ENCODE measurements at regions not wholly inside any gene's neighbourhood (a gene's known extent, or its start where the extent isn't known, plus 50 kb on each side); places are given as distances from the start of the nearest gene placed in this dataset.

GRCh38 chr12:58291106-58291505, 349.7 kb downstream of the ATP23 start:
- Histone ChIP-seq H3K27ac (no peak overlapping the region), H3K4me3 (no peak overlapping the region), H3K9me3 (no peaks in the 10 kb centered on the region), H3K36me3 (no peaks in the 10 kb centered on the region), H3K27me3 (replicated peaks in 1 of 7) (no peaks in the 10 kb centered on the region), H3K4me1 (no peaks in the 10 kb centered on the region)
- 54 to 78% (median 67%) methylated on average over 1 of the region's 1 CpG for WGBS, 5 donors
- TF ChIP-seq POLR2AphosphoS5 (IDR thresholded peaks at IDR 0.05) (no peak), POLR2A (IDR thresholded peaks at IDR 0.05) (no peak)
- TF ChIP-seq, protein P1, sequence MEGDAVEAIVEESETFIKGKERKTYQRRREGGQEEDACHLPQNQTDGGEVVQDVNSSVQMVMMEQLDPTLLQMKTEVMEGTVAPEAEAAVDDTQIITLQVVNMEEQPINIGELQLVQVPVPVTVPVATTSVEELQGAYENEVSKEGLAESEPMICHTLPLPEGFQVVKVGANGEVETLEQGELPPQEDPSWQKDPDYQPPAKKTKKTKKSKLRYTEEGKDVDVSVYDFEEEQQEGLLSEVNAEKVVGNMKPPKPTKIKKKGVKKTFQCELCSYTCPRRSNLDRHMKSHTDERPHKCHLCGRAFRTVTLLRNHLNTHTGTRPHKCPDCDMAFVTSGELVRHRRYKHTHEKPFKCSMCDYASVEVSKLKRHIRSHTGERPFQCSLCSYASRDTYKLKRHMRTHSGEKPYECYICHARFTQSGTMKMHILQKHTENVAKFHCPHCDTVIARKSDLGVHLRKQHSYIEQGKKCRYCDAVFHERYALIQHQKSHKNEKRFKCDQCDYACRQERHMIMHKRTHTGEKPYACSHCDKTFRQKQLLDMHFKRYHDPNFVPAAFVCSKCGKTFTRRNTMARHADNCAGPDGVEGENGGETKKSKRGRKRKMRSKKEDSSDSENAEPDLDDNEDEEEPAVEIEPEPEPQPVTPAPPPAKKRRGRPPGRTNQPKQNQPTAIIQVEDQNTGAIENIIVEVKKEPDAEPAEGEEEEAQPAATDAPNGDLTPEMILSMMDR (IDR thresholded peaks at IDR 0.05 in 8 of 11, conservative IDR thresholded peaks at IDR 0.05 in 3 of 11), result no peak
- DNase-seq, result no peak
- intact Hi-C loops (cut with DNase I; ENCODE audit: low total_unique reads), result no loop called here

GRCh38 chr12:58293308-58293982, 352.1 kb downstream of the ATP23 start:
- Histone ChIP-seq H3K27ac (no peak overlapping the region), H3K36me3 (no peaks in the 10 kb centered on the region), H3K4me3 (no peak overlapping the region), H3K4me1 (no peaks in the 10 kb centered on the region), H3K27me3 (replicated peaks in 1 of 7) (no peaks in the 10 kb centered on the region), H3K9me3 (no peaks in the 10 kb centered on the region)
- WGBS, 5 donors, result 86 to 95% (median 90%) methylated on average over 2 of the region's 2 CpGs
- no peak for DNase-seq
- intact Hi-C loops (cut with DNase I; ENCODE audit: low total_unique reads), result no loop called here
- TF ChIP-seq, protein P1 (IDR thresholded peaks at IDR 0.05 in 8 of 11, conservative IDR thresholded peaks at IDR 0.05 in 3 of 11), result no peak
- TF ChIP-seq POLR2AphosphoS5 (IDR thresholded peaks at IDR 0.05) (no peak), POLR2A (IDR thresholded peaks at IDR 0.05) (no peak)

DNA sequence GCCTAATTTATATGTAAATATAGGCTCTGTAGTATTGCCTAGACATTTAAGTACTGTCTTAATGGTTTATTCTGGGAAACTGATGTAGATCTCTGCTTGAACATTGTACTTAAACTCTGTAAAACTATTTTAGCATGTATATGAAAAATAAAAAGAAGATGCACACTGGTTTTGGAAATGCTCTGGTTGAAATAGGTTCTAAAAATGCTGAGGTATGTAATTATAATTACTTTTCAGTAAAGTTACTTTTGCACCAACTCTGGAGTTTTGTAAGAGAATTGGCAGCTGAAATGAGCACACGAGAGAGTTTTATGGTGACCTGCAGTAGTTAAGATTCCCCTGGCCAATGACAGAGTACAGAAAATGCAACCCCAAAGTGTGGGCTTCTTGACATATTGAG, 353.9 kb downstream of the ATP23 start:
- no peaks in the 10 kb centered on the region for H3K36me3 ChIP-seq
- 81 to 91% (median 83%) methylated on average over 1 of the region's 1 CpG for WGBS, 5 donors

GRCh38 chr12:58296863-58297262, 355.5 kb downstream of the ATP23 start:
- Histone ChIP-seq H3K36me3 (no peaks in the 10 kb centered on the region), H3K27me3 (replicated peaks in 1 of 7) (no peaks in the 10 kb centered on the region), H3K4me3 (no peak overlapping the region), H3K4me1 (no peaks in the 10 kb centered on the region), H3K9me3 (no peaks in the 10 kb centered on the region), H3K27ac (no peak overlapping the region)
- TF ChIP-seq POLR2A (IDR thresholded peaks at IDR 0.05), result no peak
- TF ChIP-seq POLR2AphosphoS5 (IDR thresholded peaks at IDR 0.05), result no peak
- TF ChIP-seq, protein P1 (IDR thresholded peaks at IDR 0.05 in 8 of 11, conservative IDR thresholded peaks at IDR 0.05 in 3 of 11), result no peak
- DNase-seq, result no peak
- intact Hi-C loops (cut with DNase I; ENCODE audit: low total_unique reads), result no loop called here
- 67 to 75% (median 71%) methylated on average over 4 of the region's 4 CpGs for WGBS, 5 donors

More for the DNA sequence above, 353.9 kb downstream of the ATP23 start:
- TF ChIP-seq, protein P1 (IDR thresholded peaks at IDR 0.05 in 8 of 11, conservative IDR thresholded peaks at IDR 0.05 in 3 of 11), result no peak
- TF ChIP-seq POLR2A (IDR thresholded peaks at IDR 0.05), result no peak
- TF ChIP-seq POLR2AphosphoS5 (IDR thresholded peaks at IDR 0.05), result no peak
- Histone ChIP-seq H3K9me3 (no peaks in the 10 kb centered on the region), H3K27ac (no peak overlapping the region), H3K4me1 (no peaks in the 10 kb centered on the region), H3K4me3 (no peak overlapping the region), H3K27me3 (replicated peaks in 1 of 7) (no peaks in the 10 kb centered on the region)
- intact Hi-C loops (cut with DNase I; ENCODE audit: low total_unique reads), result no loop called here
- DNase-seq, result no peak

Measured in spleen (tissue), 11 donors.